A549 (cell line): ENCODE measurements at regions not wholly inside any gene's neighbourhood (a gene's known extent, or its start where the extent isn't known, plus 50 kb on each side); places are given as distances from the start of the nearest gene placed in this dataset.

ENCODE experiments used
- ATAC-seq, 2 experiments: fragments of 200-7000 bp in 1 of 2; fragments of >200 bp in 1 of 2; cut with Nextera tagmentation in 1 of 2; cut with Tn5 transposase in 1 of 2; 3 replicates each; pipeline versions ENCODE4 v1.8.0 to v1.9.1; 2018 to 2020; ENCODE audit warnings: mild to moderate bottlenecking in 1 of 2, moderate library complexity in 1 of 2
- CTCF ChIA-PET: fragments of 300-600 bp; sonication (Branson Sonifier 250); formaldehyde crosslinking; extraction: SDS; loops from one replicate; lab custom pipeline; 2021; ENCODE audit warnings: antibody characterized with exemption, inconsistent platforms; lab: Yijun Ruan, JAX
- POLR2A ChIA-PET: fragments of 350-600 bp; formaldehyde crosslinking; extraction: SDS; loops from one replicate; lab custom pipeline; 2021; ENCODE audit warnings: antibody characterized with exemption, inconsistent platforms; lab: Yijun Ruan, JAX
- DNase-seq, 2 experiments: peaks; one replicate each; pipeline versions ENCODE4 v3.0.0 to v3.0.0-alpha.2; 2011 to 2016; ENCODE audit warnings: low read depth in 1 of 2, low spot score in 1 of 2
- FAIRE-seq: peaks from 2 replicates; lab custom pipeline; 2011; peaks lifted over from hg19 to GRCh38; lab: Jason Lieb, UNC
- H3K27ac ChIP-seq, 2 experiments: fragments of >200 bp; sonication (Bioruptor Twin); formaldehyde crosslinking; 3 replicates each; pipeline ENCODE4 v1.5.1; 2016 to 2017
- H3K4me1 ChIP-seq: fragments of >200 bp; sonication (Bioruptor Twin); formaldehyde crosslinking; 3 replicates; pipeline ENCODE4 v1.6.1; 2016
- H3K4me2 ChIP-seq: fragments of >200 bp; sonication (Bioruptor Twin); formaldehyde crosslinking; 3 replicates; pipeline ENCODE4 v1.6.1; 2016
- H3K4me3 ChIP-seq: fragments of >200 bp; sonication (Bioruptor Twin); formaldehyde crosslinking; 3 replicates; pipeline ENCODE4 v1.5.1; 2016
- H3K9me3 ChIP-seq: fragments of >200 bp; sonication (Bioruptor Twin); formaldehyde crosslinking; 3 replicates; pipeline ENCODE4 v1.6.1; 2016
- BCL3 ChIP-seq: fragments of >200 bp; sonication (Bioruptor Twin); formaldehyde crosslinking; IDR thresholded peaks from 3 replicates; pipeline ENCODE4 v1.6.1; 2016
- BHLHE40 ChIP-seq: IDR thresholded peaks from 2 replicates; pipeline ENCODE4 v1.6.1; 2012; ENCODE audit warnings: low read depth, low read length, inconsistent platforms
- EP300 ChIP-seq, 2 experiments: fragments of >200 bp; sonication (Bioruptor Twin); formaldehyde crosslinking; IDR thresholded peaks; 2 replicates in 1 of 2; 3 replicates in 1 of 2; pipeline ENCODE4 v1.6.1; 2016 to 2017
- FOSB ChIP-seq: fragments of 250-450 bp; sonication (Bioruptor Pico); IDR thresholded peaks from 2 replicates; pipeline ENCODE4 v1.5.0; 2020; ENCODE audit warnings: mild to moderate bottlenecking, moderate library complexity
- FOSL2 ChIP-seq, 2 experiments: fragments of 450-650 bp in 1 of 2; fragments of >200 bp in 1 of 2; sonication (Bioruptor Twin) in 1 of 2; formaldehyde crosslinking; IDR thresholded peaks; 2 replicates each; pipeline versions ENCODE4 v1.5.0 to v1.6.1; 2016 to 2020; ENCODE audit warnings: mild to moderate bottlenecking in 1 of 2, moderate library complexity in 1 of 2
- HES2 ChIP-seq: fragments of >200 bp; sonication (Bioruptor Twin); formaldehyde crosslinking; IDR thresholded peaks from 2 replicates; pipeline ENCODE4 v1.6.1; 2016
- HMGXB4 ChIP-seq: fragments of 250-450 bp; sonication (Bioruptor Pico); IDR thresholded peaks from 2 replicates; pipeline ENCODE4 v1.5.0; 2021; ENCODE audit warnings: mild to moderate bottlenecking, moderate library complexity, borderline replicate concordance
- HOXB5 ChIP-seq: fragments of 250-450 bp; sonication (Bioruptor Pico); IDR thresholded peaks from 2 replicates; pipeline ENCODE4 v1.5.0; 2020; ENCODE audit warnings: mild to moderate bottlenecking, moderate library complexity
- JUN ChIP-seq, 2 experiments: fragments of >200 bp; sonication (Bioruptor Twin); formaldehyde crosslinking; IDR thresholded peaks; 2 replicates in 1 of 2; 3 replicates in 1 of 2; pipeline ENCODE4 v1.6.1; 2016 to 2017
- MAX ChIP-seq: IDR thresholded peaks from 2 replicates; pipeline ENCODE4 v1.6.1; 2012
- MAZ ChIP-seq: fragments of 150-350 bp; IDR thresholded peaks from 2 replicates; pipeline ENCODE4 v1.6.1; 2014; ENCODE audit warnings: antibody characterized with exemption, low read depth, low read length, borderline replicate concordance
- MYC ChIP-seq: IDR thresholded peaks from 2 replicates; pipeline ENCODE4 v1.6.1; 2012; ENCODE audit warnings: mild to moderate bottlenecking, inconsistent platforms, low read length, improper control_type of control experiment, borderline replicate concordance
- NR3C1 ChIP-seq: fragments of >200 bp; sonication (Bioruptor Twin); formaldehyde crosslinking; IDR thresholded peaks from 3 replicates; pipeline ENCODE4 v1.6.1; 2017
- RAD21 ChIP-seq, 2 experiments: fragments of >200 bp in 1 of 2; sonication (Bioruptor Twin) in 1 of 2; formaldehyde crosslinking in 1 of 2; IDR thresholded peaks in 1 of 2; conservative IDR thresholded peaks in 1 of 2; 2 replicates in 1 of 2; 3 replicates in 1 of 2; pipeline ENCODE4 v1.6.1; 2012 to 2018; ENCODE audit warnings: inconsistent platforms in 1 of 2
- RNF2 ChIP-seq: fragments of 200-600 bp; sonication (generic); IDR thresholded peaks from 2 replicates; pipeline ENCODE4 v1.6.1; 2016; ENCODE audit warnings: low read depth, mild to moderate bottlenecking, antibody characterized with exemption, moderate library complexity, borderline replicate concordance
- USF2 ChIP-seq: fragments of 450-650 bp; IDR thresholded peaks from 2 replicates; pipeline ENCODE4 v1.6.1; 2014; ENCODE audit warnings: antibody characterized with exemption
- WGBS: methylation state at CpG from one replicate; pipeline ENCODE4 v1.1.6; 2017; ENCODE audit errors: missing lambda C conversion rate; 5-methylcytosine and 5-hydroxymethylcytosine counted together
- TF ChIP-seq, protein P1 (sequence below): IDR thresholded peaks from 2 replicates; pipeline ENCODE4 v1.6.1; 2012; ENCODE audit warnings: low read depth, borderline replicate concordance

- TF ChIP-seq BCL3 (no peak), RAD21 (conservative IDR thresholded peaks at IDR 0.05 in 1 of 2, IDR thresholded peaks at IDR 0.05 in 1 of 2) (no peak)
These were observed 326.4 kb upstream of the ZMIZ1 start (continued) for GRCh38 chr10:78742406-78742729.

- DNase-seq (no peak), FAIRE-seq (no peak), ATAC-seq (no peak)
- no peak overlapping the region for H3K4me3 ChIP-seq
- TF ChIP-seq RNF2 (no peak), MYC (no peak), HOXB5 (CRISPR knock-in tag) (no peak), HES2 (no peak), FOSB (CRISPR knock-in tag) (no peak), NR3C1 (no peak), JUN (IDR thresholded peaks at IDR 0.05) (no peak), USF2 (no peak), BCL3 (no peak), FOSL2 (IDR thresholded peaks at IDR 0.05) (no peak), FOSL2 (CRISPR knock-in tag; IDR thresholded peaks at IDR 0.05) (no peak), HMGXB4 (CRISPR knock-in tag) (no peak), EP300 (IDR thresholded peaks at IDR 0.05) (no peak), MAZ (no peak), BHLHE40 (no peak), MAX (no peak)
- TF ChIP-seq, protein P1, sequence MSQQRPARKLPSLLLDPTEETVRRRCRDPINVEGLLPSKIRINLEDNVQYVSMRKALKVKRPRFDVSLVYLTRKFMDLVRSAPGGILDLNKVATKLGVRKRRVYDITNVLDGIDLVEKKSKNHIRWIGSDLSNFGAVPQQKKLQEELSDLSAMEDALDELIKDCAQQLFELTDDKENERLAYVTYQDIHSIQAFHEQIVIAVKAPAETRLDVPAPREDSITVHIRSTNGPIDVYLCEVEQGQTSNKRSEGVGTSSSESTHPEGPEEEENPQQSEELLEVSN, result no peak
- peaks cover 10% of the 10 kb centered on the region for H3K4me1 ChIP-seq
- 77% methylated on average over 12 of the region's 12 CpGs for WGBS
- H3K9me3 ChIP-seq, result no peaks in the 10 kb centered on the region
- no peak overlapping the region for H3K4me2 ChIP-seq
- POLR2A ChIA-PET, result no interaction called here
- CTCF ChIA-PET, result interaction anchor here (1.0 kb wide), 1 partner anchor 533 kb away, joined by 3 read pairs; no protein-coding TSS in a partner anchor
- H3K27ac ChIP-seq, result no peak overlapping the region
These were observed 325.8 kb upstream of the ZMIZ1 start for GRCh38 chr10:78742730-78743615.
